K562 (cell line): ENCODE measurements at regions not wholly inside any gene's neighbourhood (a gene's known extent, or its start where the extent isn't known, plus 50 kb on each side); places are given as distances from the start of the nearest gene placed in this dataset.

Source experiments
- BACH1 ChIP-seq: fragments of 200-800 bp; sonication (Bioruptor generic); IDR thresholded peaks from 2 replicates; pipeline ENCODE4 v1.6.1; 2016; ENCODE audit warnings: missing genetic modification characterization, missing compliant biosample characterization
- CTCF ChIP-seq, 3 experiments: IDR thresholded peaks in 2 of 3; conservative IDR thresholded peaks in 1 of 3; 2 replicates each; pipeline ENCODE4 v1.5.1; 2011 to 2012; ENCODE audit warnings: low read length in 3 of 3, mild to moderate bottlenecking in 3 of 3, control low read depth in 2 of 3, improper control_type of control experiment in 1 of 3, inconsistent platforms in 1 of 3, low read depth in 1 of 3, mixed read lengths in 1 of 3, moderate library complexity in 1 of 3; ENCODE audit not compliant: insufficient read depth in 2 of 3
- GMEB1 ChIP-seq: fragments of 250-450 bp; sonication (Bioruptor Pico); IDR thresholded peaks from 2 replicates; pipeline ENCODE4 v1.4.0; 2020; ENCODE audit warnings: mild to moderate bottlenecking
- MEF2D ChIP-seq: conservative IDR thresholded peaks from 2 replicates; pipeline ENCODE4 v1.6.1; 2016; ENCODE audit warnings: low read depth, missing genetic modification characterization, missing compliant biosample characterization
- MXI1 ChIP-seq: IDR thresholded peaks from 2 replicates; pipeline ENCODE4 v1.6.1; 2011; ENCODE audit warnings: low read depth, mild to moderate bottlenecking, improper control_type of control experiment, low read length
- POLR2AphosphoS5 ChIP-seq: IDR thresholded peaks from 2 replicates; pipeline ENCODE4 v1.6.1; 2011; ENCODE audit warnings: mild to moderate bottlenecking, low read depth, low read length, moderate library complexity; ENCODE audit not compliant: control insufficient read depth, insufficient read depth
- RB1 ChIP-seq: fragments of 450-650 bp; IDR thresholded peaks from 2 replicates; pipeline ENCODE4 v1.6.1; 2017; ENCODE audit warnings: low read depth, mild to moderate bottlenecking
- RBM25 ChIP-seq: fragments of 200-400 bp; formaldehyde crosslinking; IDR thresholded peaks from 2 replicates; pipeline ENCODE4 v1.6.1; 2018; ENCODE audit warnings: low read length, low read depth, moderate library complexity; ENCODE audit not compliant: severe bottlenecking
- SLC30A9 ChIP-seq: fragments of 250-450 bp; sonication (Bioruptor Pico); IDR thresholded peaks from 2 replicates; pipeline ENCODE4 v1.8.0; 2022; ENCODE audit warnings: mild to moderate bottlenecking, moderate library complexity
- SMC3 ChIP-seq: conservative IDR thresholded peaks from 2 replicates; pipeline ENCODE4 v1.6.1; 2011; ENCODE audit warnings: low read depth, low read length, improper control_type of control experiment; ENCODE audit not compliant: insufficient read depth
- ZFX ChIP-seq: sonication (generic); formaldehyde crosslinking; IDR thresholded peaks from 2 replicates; pipeline ENCODE4 v1.8.0; 2022; ENCODE audit warnings: mild to moderate bottlenecking, missing genetic modification reagents, moderate library complexity

GRCh38 chr2:9690716-9691498, 60.1 kb upstream of the YWHAQ start:
- TF ChIP-seq CTCF (IDR thresholded peaks at IDR 0.05 in 2 of 3, conservative IDR thresholded peaks at IDR 0.05 in 1 of 3; ENCODE audit: insufficient read depth in 2 of 3, low read depth in 1 of 3, low read length in 3 of 3) (peak; percentile 30 to 42 (median 41); a peak in 3 of 6 replicates), ZFX (CRISPR knock-in tag) (no peak), MXI1 (no peak), GMEB1 (CRISPR knock-in tag) (no peak), BACH1 (tag) (no peak), RBM25 (peak; percentile 86), SLC30A9 (CRISPR knock-in tag) (no peak), POLR2AphosphoS5 (no peak), RB1 (no peak), MEF2D (no peak), SMC3 (0 out of 2 replicates have a peak, but pooled peaks have one; percentile 15)
